ENCODE measurements at regions not wholly inside any gene's neighbourhood (a gene's known extent, or its start where the extent isn't known, plus 50 kb on each side); places are given as distances from the start of the nearest gene placed in this dataset.

DNA sequence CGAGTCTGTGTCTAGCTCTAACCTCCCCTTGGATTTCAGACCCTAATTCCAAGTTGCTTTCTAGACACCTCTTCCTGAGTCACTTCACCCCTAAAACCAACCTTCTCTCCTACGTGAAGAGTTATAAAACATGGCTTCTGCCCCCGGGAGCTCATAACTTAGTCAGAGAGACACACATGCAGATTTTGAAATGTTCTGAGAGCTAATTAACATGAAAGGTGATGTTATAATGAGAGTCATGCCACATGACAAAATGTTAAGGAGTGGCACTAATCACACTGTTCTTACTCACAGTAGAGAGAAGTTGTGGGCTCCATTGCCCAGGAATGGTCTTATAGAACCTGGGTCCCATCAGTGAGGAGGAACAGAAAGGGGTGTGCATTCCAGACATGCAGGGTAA, 117.1 kb downstream of the LRIG2 start:
- TF ChIP-seq, protein P1, sequence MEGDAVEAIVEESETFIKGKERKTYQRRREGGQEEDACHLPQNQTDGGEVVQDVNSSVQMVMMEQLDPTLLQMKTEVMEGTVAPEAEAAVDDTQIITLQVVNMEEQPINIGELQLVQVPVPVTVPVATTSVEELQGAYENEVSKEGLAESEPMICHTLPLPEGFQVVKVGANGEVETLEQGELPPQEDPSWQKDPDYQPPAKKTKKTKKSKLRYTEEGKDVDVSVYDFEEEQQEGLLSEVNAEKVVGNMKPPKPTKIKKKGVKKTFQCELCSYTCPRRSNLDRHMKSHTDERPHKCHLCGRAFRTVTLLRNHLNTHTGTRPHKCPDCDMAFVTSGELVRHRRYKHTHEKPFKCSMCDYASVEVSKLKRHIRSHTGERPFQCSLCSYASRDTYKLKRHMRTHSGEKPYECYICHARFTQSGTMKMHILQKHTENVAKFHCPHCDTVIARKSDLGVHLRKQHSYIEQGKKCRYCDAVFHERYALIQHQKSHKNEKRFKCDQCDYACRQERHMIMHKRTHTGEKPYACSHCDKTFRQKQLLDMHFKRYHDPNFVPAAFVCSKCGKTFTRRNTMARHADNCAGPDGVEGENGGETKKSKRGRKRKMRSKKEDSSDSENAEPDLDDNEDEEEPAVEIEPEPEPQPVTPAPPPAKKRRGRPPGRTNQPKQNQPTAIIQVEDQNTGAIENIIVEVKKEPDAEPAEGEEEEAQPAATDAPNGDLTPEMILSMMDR (IDR thresholded peaks at IDR 0.05; ENCODE audit: low read depth, low read length, missing input control): no peak
- TF ChIP-seq, protein P2, sequence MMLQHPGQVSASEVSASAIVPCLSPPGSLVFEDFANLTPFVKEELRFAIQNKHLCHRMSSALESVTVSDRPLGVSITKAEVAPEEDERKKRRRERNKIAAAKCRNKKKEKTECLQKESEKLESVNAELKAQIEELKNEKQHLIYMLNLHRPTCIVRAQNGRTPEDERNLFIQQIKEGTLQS (IDR thresholded peaks at IDR 0.05): no peak
- TF ChIP-seq, protein P3, sequence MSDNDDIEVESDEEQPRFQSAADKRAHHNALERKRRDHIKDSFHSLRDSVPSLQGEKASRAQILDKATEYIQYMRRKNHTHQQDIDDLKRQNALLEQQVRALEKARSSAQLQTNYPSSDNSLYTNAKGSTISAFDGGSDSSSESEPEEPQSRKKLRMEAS (IDR thresholded peaks at IDR 0.05): no peak
- no peak for TF ChIP-seq GABPA (IDR thresholded peaks at IDR 0.05 in 1 of 2, conservative IDR thresholded peaks at IDR 0.05 in 1 of 2)
